ENCODE measurements at regions not wholly inside any gene's neighbourhood (a gene's known extent, or its start where the extent isn't known, plus 50 kb on each side); places are given as distances from the start of the nearest gene placed in this dataset.

DNA sequence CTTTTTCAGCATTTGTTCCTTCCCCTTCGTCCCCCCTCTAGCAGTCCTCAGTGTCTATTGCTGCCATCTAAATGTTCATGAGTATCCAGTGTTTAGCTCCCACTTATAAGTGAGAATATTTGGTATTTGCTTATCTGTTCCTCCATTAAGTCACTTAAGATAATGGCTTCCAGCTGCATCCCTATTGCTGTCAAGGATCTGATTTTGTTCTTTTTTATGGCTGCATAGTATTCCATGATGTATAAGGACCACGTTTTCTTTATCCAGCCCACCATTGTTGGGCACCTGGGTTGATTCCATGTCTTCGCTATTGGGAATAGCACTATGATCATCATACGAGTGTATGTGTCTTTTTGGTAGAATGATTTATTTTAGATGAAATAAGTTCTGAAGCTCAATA, 166.9 kb upstream of the NCK2 start:
- Histone ChIP-seq H3K79me2 (ENCODE audit: insufficient read depth) (no peaks in the 10 kb centered on the region), H3K9me3 (no peaks in the 10 kb centered on the region), H3K4me2 (no peak overlapping the region), H4K20me1 (ENCODE audit: insufficient read depth) (no peaks in the 10 kb centered on the region), H3K36me3 (replicated peaks in 1 of 2; ENCODE audit: control insufficient read depth in 1 of 2, insufficient read depth in 2 of 2, low read length in 1 of 2) (no peaks in the 10 kb centered on the region), H3K9ac (no peak overlapping the region), H3K4me1 (ENCODE audit: control insufficient read depth in 1 of 2, insufficient read depth in 2 of 2, low read depth in 1 of 2, low read length in 1 of 2) (peaks cover 0 to 5% of the 10 kb centered on the region in 2 experiments; a peak in 2 of 4 replicates), H2AFZ (ENCODE audit: low read depth) (no peak overlapping the region), H3K27ac (ENCODE audit: low read depth in 2 of 2, low read length in 1 of 2) (no peak overlapping the region), H3K9me2 (no peaks in the 10 kb centered on the region), H3F3A (replicated peaks; ENCODE audit: insufficient read depth) (no peaks in the 10 kb centered on the region), H3K4me3 (ENCODE audit: low read depth in 2 of 2, low read length in 1 of 2) (no peak overlapping the region), H3K27me3 (ENCODE audit: insufficient read depth) (no peaks in the 10 kb centered on the region)
- WGBS (ENCODE audit: low lambda C conversion rate), result 46% methylated on average over 4 of the region's 4 CpGs
- CTCF ChIA-PET, result interaction anchor here (0.9 to 2.8 kb wide), 7 partner anchors 10 to 527 kb away, joined by 3 to 15 read pairs (median 5); no protein-coding TSS in a partner anchor
- DNase-seq, result no peak
- POLR2A ChIA-PET, result no interaction called here
- TF ChIP-seq EZH2phosphoT487 (IDR thresholded peaks at IDR 0.05; ENCODE audit: borderline replicate concordance, low read depth) (no peak), TCF12 (IDR thresholded peaks at IDR 0.05) (no peak), FOXJ3 (CRISPR knock-in tag; IDR thresholded peaks at IDR 0.05) (no peak), USF2 (IDR thresholded peaks at IDR 0.05; ENCODE audit: borderline replicate concordance, low read depth, low read length) (no peak), RAD21 (IDR thresholded peaks at IDR 0.05; ENCODE audit: low read length) (no peak), FOSL2 (IDR thresholded peaks at IDR 0.05; ENCODE audit: borderline replicate concordance, low read depth) (no peak)

- no peaks in the 10 kb centered on the region for H3K27me3 ChIP-seq (ENCODE audit: insufficient read depth)
- TF ChIP-seq RAD21 (IDR thresholded peaks at IDR 0.05; ENCODE audit: low read length) (peak; percentile 85), RXRA (IDR thresholded peaks at IDR 0.05; ENCODE audit: borderline replicate concordance, low read depth) (no peak), SMC3 (IDR thresholded peaks at IDR 0.05; ENCODE audit: low read depth, low read length) (peak; percentile 59), CTCF (IDR thresholded peaks at IDR 0.05) (peak; percentile 57)
- no peaks in the 10 kb centered on the region for H3K79me2 ChIP-seq (ENCODE audit: insufficient read depth)
- no peaks in the 10 kb centered on the region for H3K9me3 ChIP-seq
- H3K9me2 ChIP-seq, result no peaks in the 10 kb centered on the region
- no peaks in the 10 kb centered on the region for H3F3A ChIP-seq (replicated peaks; ENCODE audit: insufficient read depth)
- no peak overlapping the region for H2AFZ ChIP-seq (ENCODE audit: low read depth)
- no peak overlapping the region for H3K27ac ChIP-seq (ENCODE audit: low read depth in 2 of 2, low read length in 1 of 2)
- whole genome bisulfite sequencing (ENCODE audit: low lambda C conversion rate), result 54% methylated on average over 12 of the region's 12 CpGs
- ChIA-PET POLR2A (no interaction called here), CTCF (interaction anchor here (0.6 to 2.8 kb wide), 25 partner anchors 9 to 966 kb away, joined by 3 to 15 read pairs (median 4); no protein-coding TSS in a partner anchor)
- peak; percentile 47 for DNase-seq
- no peak overlapping the region for H3K4me2 ChIP-seq
- H3K4me1 ChIP-seq (ENCODE audit: control insufficient read depth in 1 of 2, insufficient read depth in 2 of 2, low read depth in 1 of 2, low read length in 1 of 2), result no peaks in the 10 kb centered on the region; a peak in 1 of 4 replicates
- no peaks in the 10 kb centered on the region for H4K20me1 ChIP-seq (ENCODE audit: insufficient read depth)
- no peak overlapping the region for H3K4me3 ChIP-seq (ENCODE audit: low read depth in 2 of 2, low read length in 1 of 2)
- H3K9ac ChIP-seq, result no peak overlapping the region
- no peaks in the 10 kb centered on the region for H3K36me3 ChIP-seq (replicated peaks in 1 of 2; ENCODE audit: control insufficient read depth in 1 of 2, insufficient read depth in 2 of 2, low read length in 1 of 2)
Observed at GRCh38 chr2:105576440-105577241, 168.1 kb upstream of the NCK2 start.

Measured in SK-N-SH (cell line).